DOHH2 (cell line): ENCODE measurements at regions not wholly inside any gene's neighbourhood (a gene's known extent, or its start where the extent isn't known, plus 50 kb on each side); places are given as distances from the start of the nearest gene placed in this dataset.

Experiments used
- H3F3A ChIP-seq: fragments of 200-600 bp; sonication (generic), shearing (Covaris generic); 2 replicates; pipeline ENCODE4 v1.6.0; 2016; ENCODE audit warnings: antibody characterized with exemption, mild to moderate bottlenecking; ENCODE audit not compliant: control insufficient read depth, insufficient read depth
- H3K27ac ChIP-seq: fragments of 200-600 bp; sonication (generic); 2 replicates; pipeline ENCODE4 v1.5.1; 2014; ENCODE audit warnings: low read depth, mild to moderate bottlenecking, low read length, moderate library complexity
- H3K27me3 ChIP-seq: fragments of 200-600 bp; sonication (generic); 2 replicates; pipeline ENCODE4 v1.6.1; 2014; ENCODE audit warnings: mild to moderate bottlenecking, low read length, mixed read lengths; ENCODE audit not compliant: control insufficient read depth
- H3K36me3 ChIP-seq: fragments of 200-600 bp; sonication (generic); 2 replicates; pipeline ENCODE4 v1.6.1; 2014; ENCODE audit warnings: mild to moderate bottlenecking, low read length, moderate library complexity, mixed read lengths; ENCODE audit not compliant: control insufficient read depth
- H3K4me1 ChIP-seq: fragments of 200-600 bp; sonication (generic); 2 replicates; pipeline ENCODE4 v1.6.1; 2014; ENCODE audit warnings: mild to moderate bottlenecking, low read length, mixed read lengths; ENCODE audit not compliant: control insufficient read depth
- H3K4me2 ChIP-seq: fragments of 200-600 bp; sonication (generic); 2 replicates; pipeline ENCODE4 v1.6.0; 2014; ENCODE audit warnings: mild to moderate bottlenecking, low read length, moderate library complexity
- H3K4me3 ChIP-seq: fragments of 200-600 bp; sonication (generic); 2 replicates; pipeline ENCODE4 v1.5.1; 2014; ENCODE audit warnings: mild to moderate bottlenecking, low read length, mixed read lengths
- H3K79me2 ChIP-seq: fragments of 200-600 bp; sonication (generic); 2 replicates; pipeline ENCODE4 v1.6.1; 2014; ENCODE audit warnings: mild to moderate bottlenecking, low read length, mixed read lengths; ENCODE audit not compliant: control insufficient read depth
- H3K9me2 ChIP-seq: fragments of 200-600 bp; sonication (generic); replicated peaks from 2 replicates; pipeline ENCODE4 v1.6.1; 2014; ENCODE audit warnings: mild to moderate bottlenecking, low read length, mixed read lengths; ENCODE audit not compliant: control insufficient read depth
- H3K9me3 ChIP-seq: fragments of 200-600 bp; sonication (generic); 2 replicates; pipeline ENCODE4 v1.6.1; 2014; ENCODE audit warnings: antibody characterized with exemption, low read length, mixed read lengths; ENCODE audit not compliant: control insufficient read depth, insufficient read depth
- H4K20me1 ChIP-seq: fragments of 200-600 bp; sonication (generic); 2 replicates; pipeline ENCODE4 v1.6.0; 2014; ENCODE audit warnings: low read depth, mild to moderate bottlenecking, antibody characterized with exemption, low read length, moderate library complexity; ENCODE audit not compliant: control insufficient read depth, insufficient read depth
- CTCF ChIP-seq: fragments of 200-600 bp; sonication (generic); IDR thresholded peaks from one replicate; pipeline ENCODE4 v1.5.1; 2014; ENCODE audit warnings: antibody characterized with exemption, mild to moderate bottlenecking, low read depth, low read length; ENCODE audit not compliant: poor library complexity, severe bottlenecking
- EZH2phosphoT487 ChIP-seq: fragments of 200-600 bp; sonication (generic); IDR thresholded peaks from 2 replicates; pipeline ENCODE4 v1.6.1; 2017; ENCODE audit warnings: borderline replicate concordance, mild to moderate bottlenecking, antibody characterized with exemption, low read length, moderate library complexity, mixed read lengths

GRCh38 chr11:70498171-70498571, 99.8 kb downstream of the CTTN start:
- Histone ChIP-seq H3K4me1 (no peaks in the 10 kb centered on the region), H3K27me3 (no peaks in the 10 kb centered on the region), H3F3A (no peaks in the 10 kb centered on the region), H3K9me2 (no peaks in the 10 kb centered on the region), H3K4me2 (no peak overlapping the region), H3K27ac (no peak overlapping the region), H3K79me2 (no peaks in the 10 kb centered on the region), H3K9me3 (no peaks in the 10 kb centered on the region), H3K36me3 (no peaks in the 10 kb centered on the region), H3K4me3 (no peak overlapping the region), H4K20me1 (no peaks in the 10 kb centered on the region)
- TF ChIP-seq CTCF = no peak
- no peak for TF ChIP-seq EZH2phosphoT487

GRCh38 chr11:70498976-70499801, 100.9 kb downstream of the CTTN start:
- H3K9me3 ChIP-seq = no peaks in the 10 kb centered on the region
- no peaks in the 10 kb centered on the region for H3K36me3 ChIP-seq
- H3K4me2 ChIP-seq = no peak overlapping the region
- H3K9me2 ChIP-seq = no peaks in the 10 kb centered on the region
- TF ChIP-seq EZH2phosphoT487 = no peak
- no peak for TF ChIP-seq CTCF
- no peaks in the 10 kb centered on the region for H3K79me2 ChIP-seq
- H4K20me1 ChIP-seq = no peaks in the 10 kb centered on the region
- H3F3A ChIP-seq = no peaks in the 10 kb centered on the region
- H3K27me3 ChIP-seq = no peaks in the 10 kb centered on the region
- H3K4me1 ChIP-seq = no peaks in the 10 kb centered on the region
- H3K27ac ChIP-seq = no peak overlapping the region
- no peak overlapping the region for H3K4me3 ChIP-seq

GRCh38 chr11:70500076-70500847, 101.9 kb downstream of the CTTN start:
- Histone ChIP-seq H3F3A (no peaks in the 10 kb centered on the region), H3K4me2 (no peak overlapping the region), H3K36me3 (no peaks in the 10 kb centered on the region), H3K9me3 (no peaks in the 10 kb centered on the region), H3K9me2 (no peaks in the 10 kb centered on the region), H3K27ac (no peak overlapping the region), H3K4me3 (no peak overlapping the region), H3K27me3 (no peaks in the 10 kb centered on the region), H3K79me2 (no peaks in the 10 kb centered on the region), H3K4me1 (no peaks in the 10 kb centered on the region), H4K20me1 (no peaks in the 10 kb centered on the region)
- TF ChIP-seq CTCF = no peak
- no peak for TF ChIP-seq EZH2phosphoT487
